ENCODE measurements at regions not wholly inside any gene's neighbourhood (a gene's known extent, or its start where the extent isn't known, plus 50 kb on each side); places are given as distances from the start of the nearest gene placed in this dataset.

DNA sequence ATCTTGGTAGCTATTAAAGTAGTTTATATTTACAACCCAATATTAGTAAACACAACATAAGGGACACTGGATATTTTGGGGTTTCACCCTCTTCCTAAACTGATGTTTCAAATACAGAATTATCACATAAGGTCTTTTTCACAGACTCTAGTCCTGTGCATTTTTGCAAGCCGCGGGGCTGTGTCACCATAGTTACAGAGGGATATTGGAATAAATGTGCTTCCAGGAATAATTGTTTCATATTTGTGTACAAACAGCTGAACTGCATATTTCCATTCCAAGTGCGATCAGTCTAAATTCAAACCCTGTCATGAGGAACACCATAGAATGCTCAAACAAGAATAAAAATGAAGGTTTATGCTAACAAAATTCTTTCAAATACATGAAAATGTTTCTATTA, 762.5 kb upstream of the ARGLU1 start:
- Histone ChIP-seq H3K9ac (replicated peaks; ENCODE audit: extremely low read depth, insufficient read depth, low read length) (no peak overlapping the region), H3K4me1 (ENCODE audit: control insufficient read depth, extremely low read depth, insufficient read depth, low read length) (no peaks in the 10 kb centered on the region), H4K20me1 (replicated peaks; ENCODE audit: control insufficient read depth, extremely low read depth, insufficient read depth, low read length) (no peaks in the 10 kb centered on the region), H3K79me2 (ENCODE audit: control insufficient read depth, insufficient read depth, low read length) (no peaks in the 10 kb centered on the region), H3K4me3 (replicated peaks in 1 of 3; ENCODE audit: insufficient read depth in 1 of 3, low read depth in 1 of 3, low read length in 3 of 3) (no peak overlapping the region), H2AFZ (ENCODE audit: low read depth, low read length) (no peak overlapping the region), H3K9me3 (replicated peaks; ENCODE audit: control insufficient read depth, insufficient read depth, low read length) (no peaks in the 10 kb centered on the region), H3K27ac (ENCODE audit: insufficient read depth, low read depth, low read length) (no peak overlapping the region), H3K27me3 (ENCODE audit: control insufficient read depth in 2 of 2, insufficient read depth in 2 of 2, low read length in 2 of 2) (no peaks in the 10 kb centered on the region), H3K4me2 (ENCODE audit: insufficient read depth, low read length) (no peak overlapping the region), H3K36me3 (ENCODE audit: control insufficient read depth in 2 of 2, extremely low read depth in 1 of 2, insufficient read depth in 2 of 2, low read length in 2 of 2) (no peaks in the 10 kb centered on the region), H3K9me1 (replicated peaks; ENCODE audit: control insufficient read depth, extremely low read depth, insufficient read depth, low read length) (no peaks in the 10 kb centered on the region)
- intact Hi-C loops (cut with micrococcal nuclease) (no loop called here), dilution Hi-C loops (cut with MboI; ENCODE audit: extremely low pct_ligation_motif_present, low sequenced_read_pairs) (no loop called here)
- BruUV-seq (replicated peaks): no TSS peak
- ChIA-PET POLR2A (no interaction called here), CTCF (no interaction called here)
- TF ChIP-seq POLR2AphosphoS5 (IDR thresholded peaks at IDR 0.05; ENCODE audit: insufficient read depth, low read depth, low read length): no peak
- no peak for TF ChIP-seq POLR2A (IDR thresholded peaks at IDR 0.05; ENCODE audit: low read depth, low read length)
- TF ChIP-seq MAX (IDR thresholded peaks at IDR 0.05; ENCODE audit: insufficient read depth, insufficient read length): no peak
- TF ChIP-seq FOS (IDR thresholded peaks at IDR 0.05; ENCODE audit: borderline replicate concordance, insufficient read depth, low read length): no peak
- no peak for TF ChIP-seq CTCF (IDR thresholded peaks at IDR 0.05; ENCODE audit: extremely low read depth in 1 of 2, insufficient read depth in 1 of 2, low read depth in 1 of 2, low read length in 2 of 2)
- TF ChIP-seq EZH2 (IDR thresholded peaks at IDR 0.05; ENCODE audit: borderline replicate concordance, low read depth, low read length, severe bottlenecking): no peak
- TF ChIP-seq JUN (IDR thresholded peaks at IDR 0.05; ENCODE audit: borderline replicate concordance, insufficient read depth, insufficient read length, low read depth): no peak
- TF ChIP-seq GATA2 (IDR thresholded peaks at IDR 0.05; ENCODE audit: insufficient read depth, insufficient read length, low read depth, low read length): no peak
- FAIRE-seq (no peak), DNase-seq (ENCODE audit: low read depth, low spot score) (no peak)
